ENCODE measurements at regions not wholly inside any gene's neighbourhood (a gene's known extent, or its start where the extent isn't known, plus 50 kb on each side); places are given as distances from the start of the nearest gene placed in this dataset.
"Not testable (repeated sequence)": the region's sequence is repeated elsewhere in the genome, so short reads cannot be mapped to it uniquely, and the experiment has no call there.

DNA sequence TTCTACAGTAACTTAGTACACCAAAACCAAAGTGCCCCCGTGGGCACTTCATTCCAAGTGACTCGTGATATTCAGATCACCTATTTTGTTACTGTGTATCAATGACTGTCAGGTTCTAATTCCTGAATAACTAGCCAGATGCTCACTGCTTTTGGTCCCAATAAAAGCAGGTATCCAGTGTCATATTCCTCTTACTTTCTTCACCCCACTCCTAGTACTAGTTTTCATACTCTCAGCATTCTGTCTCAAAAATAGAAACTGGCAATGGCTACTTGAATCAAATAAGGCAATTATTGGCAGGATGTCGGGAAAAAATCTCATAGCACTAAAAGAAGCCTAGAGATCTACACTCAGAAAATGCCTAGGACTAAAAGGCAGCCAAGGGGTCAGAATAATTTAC, 84.6 kb downstream of the ZNF467 start:
- H3K27me3 ChIP-seq (ENCODE audit: insufficient read depth, low read length, poor library complexity): peaks cover 10% of the 10 kb centered on the region
- H3K9me3 ChIP-seq (ENCODE audit: insufficient read depth, low read length, severe bottlenecking): no peaks in the 10 kb centered on the region
- no peak overlapping the region for H2AFZ ChIP-seq (ENCODE audit: low read depth, low read length)
- H3K4me2 ChIP-seq (ENCODE audit: insufficient read depth, low read length): no peak overlapping the region
- H3K36me3 ChIP-seq (ENCODE audit: insufficient read depth, low read length): no peaks in the 10 kb centered on the region
- H3K27ac ChIP-seq (ENCODE audit: low read length): no peak overlapping the region
- ATAC-seq (ENCODE audit: insufficient read depth, low read depth) (no peak), DNase-seq (no peak)
- TF ChIP-seq EZH2 (IDR thresholded peaks at IDR 0.05; ENCODE audit: borderline replicate concordance, low read depth, low read length, severe bottlenecking) (no peak), CTCF (IDR thresholded peaks at IDR 0.05; ENCODE audit: borderline replicate concordance, extremely low read depth, low read length, poor library complexity, severe bottlenecking) (no peak)
- no peaks in the 10 kb centered on the region for H3K79me2 ChIP-seq (ENCODE audit: insufficient read depth, low read length)
- H4K20me1 ChIP-seq (ENCODE audit: insufficient read depth, low read length): no peaks in the 10 kb centered on the region
- no peaks in the 10 kb centered on the region for H3K4me1 ChIP-seq (ENCODE audit: insufficient read depth, low read length)
- no peak overlapping the region for H3K4me3 ChIP-seq (ENCODE audit: low read depth in 1 of 2, low read length in 2 of 2)
- H3K9ac ChIP-seq (ENCODE audit: low read depth, low read length): no peak overlapping the region

GRCh38 chr7:149687820-149688219, 85.6 kb downstream of the ZNF467 start:
- DNase-seq; ATAC-seq (ENCODE audit: insufficient read depth, low read depth); H3K4me1 ChIP-seq (ENCODE audit: insufficient read depth, low read length); H4K20me1 ChIP-seq (ENCODE audit: insufficient read depth, low read length); H2AFZ ChIP-seq (ENCODE audit: low read depth, low read length); H3K9ac ChIP-seq (ENCODE audit: low read depth, low read length); H3K4me2 ChIP-seq (ENCODE audit: insufficient read depth, low read length); H3K27ac ChIP-seq (ENCODE audit: low read length); H3K4me3 ChIP-seq (ENCODE audit: low read depth in 1 of 2, low read length in 2 of 2); H3K9me3 ChIP-seq (ENCODE audit: insufficient read depth, low read length, severe bottlenecking); H3K27me3 ChIP-seq (ENCODE audit: insufficient read depth, low read length, poor library complexity); H3K36me3 ChIP-seq (ENCODE audit: insufficient read depth, low read length); H3K79me2 ChIP-seq (ENCODE audit: insufficient read depth, low read length): not testable (repeated sequence)

GRCh38 chr7:149686449-149686848, 86.9 kb downstream of the ZNF467 start:
- DNase-seq (no peak), ATAC-seq (ENCODE audit: insufficient read depth, low read depth) (no peak)
- H3K9me3 ChIP-seq (ENCODE audit: insufficient read depth, low read length, severe bottlenecking): no peaks in the 10 kb centered on the region
- no peaks in the 10 kb centered on the region for H3K79me2 ChIP-seq (ENCODE audit: insufficient read depth, low read length)
- no peaks in the 10 kb centered on the region for H4K20me1 ChIP-seq (ENCODE audit: insufficient read depth, low read length)
- no peak overlapping the region for H3K4me3 ChIP-seq (ENCODE audit: low read depth in 1 of 2, low read length in 2 of 2)
- H3K4me1 ChIP-seq (ENCODE audit: insufficient read depth, low read length): no peaks in the 10 kb centered on the region
- H3K27ac ChIP-seq (ENCODE audit: low read length): no peak overlapping the region
- no peaks in the 10 kb centered on the region for H3K36me3 ChIP-seq (ENCODE audit: insufficient read depth, low read length)
- peaks cover 10% of the 10 kb centered on the region for H3K27me3 ChIP-seq (ENCODE audit: insufficient read depth, low read length, poor library complexity)
- TF ChIP-seq CTCF (IDR thresholded peaks at IDR 0.05; ENCODE audit: borderline replicate concordance, extremely low read depth, low read length, poor library complexity, severe bottlenecking) (no peak), EZH2 (IDR thresholded peaks at IDR 0.05; ENCODE audit: borderline replicate concordance, low read depth, low read length, severe bottlenecking) (no peak)
- H3K9ac ChIP-seq (ENCODE audit: low read depth, low read length): no peak overlapping the region
- no peak overlapping the region for H3K4me2 ChIP-seq (ENCODE audit: insufficient read depth, low read length)
- no peak overlapping the region for H2AFZ ChIP-seq (ENCODE audit: low read depth, low read length)

GRCh38 chr7:149686011-149686410, 87.4 kb downstream of the ZNF467 start:
- TF ChIP-seq CTCF (IDR thresholded peaks at IDR 0.05; ENCODE audit: borderline replicate concordance, extremely low read depth, low read length, poor library complexity, severe bottlenecking): no peak
- Histone ChIP-seq H3K9me3 (ENCODE audit: insufficient read depth, low read length, severe bottlenecking) (no peaks in the 10 kb centered on the region), H3K9ac (ENCODE audit: low read depth, low read length) (no peak overlapping the region), H4K20me1 (ENCODE audit: insufficient read depth, low read length) (no peaks in the 10 kb centered on the region), H3K27ac (ENCODE audit: low read length) (no peak overlapping the region), H2AFZ (ENCODE audit: low read depth, low read length) (no peak overlapping the region), H3K4me3 (ENCODE audit: low read depth in 1 of 2, low read length in 2 of 2) (no peak overlapping the region), H3K4me1 (ENCODE audit: insufficient read depth, low read length) (no peaks in the 10 kb centered on the region), H3K4me2 (ENCODE audit: insufficient read depth, low read length) (no peak overlapping the region), H3K36me3 (ENCODE audit: insufficient read depth, low read length) (no peaks in the 10 kb centered on the region), H3K27me3 (ENCODE audit: insufficient read depth, low read length, poor library complexity) (peaks cover 10% of the 10 kb centered on the region), H3K79me2 (ENCODE audit: insufficient read depth, low read length) (no peaks in the 10 kb centered on the region)
- no peak for DNase-seq
- no peak for ATAC-seq (ENCODE audit: insufficient read depth, low read depth)

Data from DND-41 (cell line).